ENCODE measurements at regions not wholly inside any gene's neighbourhood (a gene's known extent, or its start where the extent isn't known, plus 50 kb on each side); places are given as distances from the start of the nearest gene placed in this dataset.
"Not testable (repeated sequence)": the region's sequence is repeated elsewhere in the genome, so short reads cannot be mapped to it uniquely, and the experiment has no call there.

GRCh38 chr5:163261647-163262269, 175.6 kb upstream of the CCNG1 start:
- Histone ChIP-seq H3K9ac (no peak overlapping the region), H3K9me2 (no peaks in the 10 kb centered on the region), H3K4me1 (ENCODE audit: control insufficient read depth in 1 of 2, insufficient read depth in 2 of 2, low read depth in 1 of 2, low read length in 1 of 2) (no peaks in the 10 kb centered on the region), H3K9me3 (no peaks in the 10 kb centered on the region; the same call in 1 of the 2 replicates), H3K4me3 (ENCODE audit: low read depth in 2 of 2, low read length in 1 of 2) (no peak overlapping the region), H3K27ac (ENCODE audit: low read depth in 2 of 2, low read length in 1 of 2) (no peak overlapping the region), H3K4me2 (no peak overlapping the region), H3K79me2 (ENCODE audit: insufficient read depth) (no peaks in the 10 kb centered on the region), H2AFZ (ENCODE audit: low read depth) (no peak overlapping the region), H3F3A (replicated peaks; ENCODE audit: insufficient read depth) (no peaks in the 10 kb centered on the region), H4K20me1 (ENCODE audit: insufficient read depth) (no peaks in the 10 kb centered on the region), H3K27me3 (ENCODE audit: insufficient read depth) (no peaks in the 10 kb centered on the region), H3K36me3 (replicated peaks in 1 of 2; ENCODE audit: control insufficient read depth in 1 of 2, insufficient read depth in 2 of 2, low read length in 1 of 2) (no peaks in the 10 kb centered on the region)
- whole genome bisulfite sequencing (ENCODE audit: low lambda C conversion rate) = 24% methylated on average over 4 of the region's 5 CpGs
- ChIA-PET CTCF (no interaction called here), POLR2A (no interaction called here)
- no peak for DNase-seq
- TF ChIP-seq YY1 (IDR thresholded peaks at IDR 0.05; ENCODE audit: low read depth) (no peak), SIN3A (IDR thresholded peaks at IDR 0.05; ENCODE audit: borderline replicate concordance, low read depth, low read length) (no peak), ELF1 (IDR thresholded peaks at IDR 0.05) (no peak), TEAD4 (IDR thresholded peaks at IDR 0.05; ENCODE audit: borderline replicate concordance, insufficient read depth) (no peak), USF2 (IDR thresholded peaks at IDR 0.05; ENCODE audit: borderline replicate concordance, low read depth, low read length) (no peak), USF1 (IDR thresholded peaks at IDR 0.05; ENCODE audit: borderline replicate concordance, low read depth) (no peak), EZH2phosphoT487 (IDR thresholded peaks at IDR 0.05; ENCODE audit: borderline replicate concordance, low read depth) (no peak), NRF1 (IDR thresholded peaks at IDR 0.05; ENCODE audit: low read depth, low read length) (no peak), MEF2A (IDR thresholded peaks at IDR 0.05; ENCODE audit: borderline replicate concordance, low read depth) (no peak), FOXJ3 (CRISPR knock-in tag; IDR thresholded peaks at IDR 0.05) (no peak), EP300 (IDR thresholded peaks at IDR 0.05; ENCODE audit: borderline replicate concordance in 1 of 2, low read depth in 1 of 2, low read length in 1 of 2) (no peak), RCOR1 (IDR thresholded peaks at IDR 0.05; ENCODE audit: low read length) (no peak), SMC3 (IDR thresholded peaks at IDR 0.05; ENCODE audit: low read depth, low read length) (no peak), POLR2AphosphoS5 (IDR thresholded peaks at IDR 0.05; ENCODE audit: low read depth, low read length) (no peak), RFX5 (IDR thresholded peaks at IDR 0.05; ENCODE audit: low read length) (no peak)
- TF ChIP-seq, protein P1, sequence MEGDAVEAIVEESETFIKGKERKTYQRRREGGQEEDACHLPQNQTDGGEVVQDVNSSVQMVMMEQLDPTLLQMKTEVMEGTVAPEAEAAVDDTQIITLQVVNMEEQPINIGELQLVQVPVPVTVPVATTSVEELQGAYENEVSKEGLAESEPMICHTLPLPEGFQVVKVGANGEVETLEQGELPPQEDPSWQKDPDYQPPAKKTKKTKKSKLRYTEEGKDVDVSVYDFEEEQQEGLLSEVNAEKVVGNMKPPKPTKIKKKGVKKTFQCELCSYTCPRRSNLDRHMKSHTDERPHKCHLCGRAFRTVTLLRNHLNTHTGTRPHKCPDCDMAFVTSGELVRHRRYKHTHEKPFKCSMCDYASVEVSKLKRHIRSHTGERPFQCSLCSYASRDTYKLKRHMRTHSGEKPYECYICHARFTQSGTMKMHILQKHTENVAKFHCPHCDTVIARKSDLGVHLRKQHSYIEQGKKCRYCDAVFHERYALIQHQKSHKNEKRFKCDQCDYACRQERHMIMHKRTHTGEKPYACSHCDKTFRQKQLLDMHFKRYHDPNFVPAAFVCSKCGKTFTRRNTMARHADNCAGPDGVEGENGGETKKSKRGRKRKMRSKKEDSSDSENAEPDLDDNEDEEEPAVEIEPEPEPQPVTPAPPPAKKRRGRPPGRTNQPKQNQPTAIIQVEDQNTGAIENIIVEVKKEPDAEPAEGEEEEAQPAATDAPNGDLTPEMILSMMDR (IDR thresholded peaks at IDR 0.05) = no peak
- TF ChIP-seq, protein P2, sequence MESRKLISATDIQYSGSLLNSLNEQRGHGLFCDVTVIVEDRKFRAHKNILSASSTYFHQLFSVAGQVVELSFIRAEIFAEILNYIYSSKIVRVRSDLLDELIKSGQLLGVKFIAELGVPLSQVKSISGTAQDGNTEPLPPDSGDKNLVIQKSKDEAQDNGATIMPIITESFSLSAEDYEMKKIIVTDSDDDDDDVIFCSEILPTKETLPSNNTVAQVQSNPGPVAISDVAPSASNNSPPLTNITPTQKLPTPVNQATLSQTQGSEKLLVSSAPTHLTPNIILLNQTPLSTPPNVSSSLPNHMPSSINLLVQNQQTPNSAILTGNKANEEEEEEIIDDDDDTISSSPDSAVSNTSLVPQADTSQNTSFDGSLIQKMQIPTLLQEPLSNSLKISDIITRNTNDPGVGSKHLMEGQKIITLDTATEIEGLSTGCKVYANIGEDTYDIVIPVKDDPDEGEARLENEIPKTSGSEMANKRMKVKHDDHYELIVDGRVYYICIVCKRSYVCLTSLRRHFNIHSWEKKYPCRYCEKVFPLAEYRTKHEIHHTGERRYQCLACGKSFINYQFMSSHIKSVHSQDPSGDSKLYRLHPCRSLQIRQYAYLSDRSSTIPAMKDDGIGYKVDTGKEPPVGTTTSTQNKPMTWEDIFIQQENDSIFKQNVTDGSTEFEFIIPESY (IDR thresholded peaks at IDR 0.05; ENCODE audit: borderline replicate concordance, low read depth) = no peak

- H3F3A ChIP-seq (replicated peaks; ENCODE audit: insufficient read depth); H3K9ac ChIP-seq; H4K20me1 ChIP-seq (ENCODE audit: insufficient read depth); POLR2A ChIA-PET; H3K4me2 ChIP-seq; H3K79me2 ChIP-seq (ENCODE audit: insufficient read depth); H3K36me3 ChIP-seq (replicated peaks in 1 of 2; ENCODE audit: control insufficient read depth in 1 of 2, insufficient read depth in 2 of 2, low read length in 1 of 2); H3K9me3 ChIP-seq; H3K9me2 ChIP-seq; DNase-seq; H2AFZ ChIP-seq (ENCODE audit: low read depth); H3K27me3 ChIP-seq (ENCODE audit: insufficient read depth); H3K27ac ChIP-seq (ENCODE audit: low read depth in 2 of 2, low read length in 1 of 2); H3K4me3 ChIP-seq (ENCODE audit: low read depth in 2 of 2, low read length in 1 of 2): not testable (repeated sequence)
- peaks cover 0 to 10% of the 10 kb centered on the region in 2 experiments; a peak in 1 of 4 replicates for H3K4me1 ChIP-seq (ENCODE audit: control insufficient read depth in 1 of 2, insufficient read depth in 2 of 2, low read depth in 1 of 2, low read length in 1 of 2)
- CTCF ChIA-PET = interaction anchor here (0.5 to 0.9 kb wide), 2 partner anchors 9 to 81 kb away, joined by 3 to 5 read pairs; no protein-coding TSS in a partner anchor
- WGBS (ENCODE audit: low lambda C conversion rate) = 12% methylated on average over 5 of the region's 5 CpGs
Observed at GRCh38 chr5:163266249-163266648, 171.1 kb upstream of the CCNG1 start.

Measured in SK-N-SH (cell line).